Left lung (tissue), 4 donors: ENCODE measurements at regions not wholly inside any gene's neighbourhood (a gene's known extent, or its start where the extent isn't known, plus 50 kb on each side); places are given as distances from the start of the nearest gene placed in this dataset.

ENCODE experiments used
- ATAC-seq: fragments of 200-7000 bp; cut with Tn5 transposase; one replicate; pipeline ENCODE4 v1.9.1; 2020; ENCODE audit warnings: moderate library complexity
- DNase-seq, 4 donors: peaks; one replicate each; pipeline ENCODE4 v3.0.0-alpha.2; 2013 to 2020
- H3K27ac ChIP-seq, 2 donors: fragments of 200-600 bp; sonication (generic) in 1 of 2; one replicate each; pipeline versions ENCODE4 v1.5.0 to v1.8.0; 2020 to 2021
- H3K27me3 ChIP-seq, 2 donors: fragments of 200-600 bp; sonication (generic) in 1 of 2; one replicate each; pipeline versions ENCODE4 v1.5.0 to v1.8.0; 2020 to 2021
- H3K36me3 ChIP-seq, 2 donors: fragments of 200-600 bp; sonication (generic) in 1 of 2; one replicate each; pipeline versions ENCODE4 v1.5.0 to v1.8.0; 2020 to 2021
- H3K4me1 ChIP-seq, 2 donors: fragments of 200-600 bp; one replicate each; pipeline ENCODE4 v1.8.0; 2021
- H3K4me3 ChIP-seq, 2 donors: fragments of 200-600 bp; sonication (generic) in 1 of 2; one replicate each; pipeline versions ENCODE4 v1.5.0 to v1.8.0; 2020 to 2021; ENCODE audit warnings: mild to moderate bottlenecking in 1 of 2
- H3K9me3 ChIP-seq, 2 donors: fragments of 200-600 bp; sonication (generic) in 1 of 2; one replicate each; pipeline versions ENCODE4 v1.5.0 to v1.8.0; 2020 to 2021
- CTCF ChIP-seq, 2 donors: fragments of 200-600 bp; sonication (generic) in 1 of 2; IDR thresholded peaks; one replicate each; pipeline versions ENCODE4 v1.5.0 to v1.8.0; 2021; ENCODE audit warnings: antibody characterized with exemption in 2 of 2
- intact Hi-C, 2 donors: fragments of 100-400 bp; cut with DNase I; formaldehyde crosslinking; loops; one replicate each; pipeline versions ENCODE4 v1.11.2 to v1.14.2; 2022
- donor health status: DM: no; HTN: yes; CAD: no.
- donor health status: DM: no; HTN: no; CAD: no.

GRCh38 chr6:110558575-110558974, 82.2 kb upstream of the SLC22A16 start:
- DNase-seq, result no peak
- peaks cover 0 to 3% of the 10 kb centered on the region in 2 donors for H3K9me3 ChIP-seq
- TF ChIP-seq CTCF (IDR thresholded peaks at IDR 0.05), result no peak
- no peaks in the 10 kb centered on the region for H3K4me1 ChIP-seq
- no peaks in the 10 kb centered on the region for H3K36me3 ChIP-seq
- intact Hi-C loops, result no loop called here
- H3K27ac ChIP-seq, result no peak overlapping the region
- H3K4me3 ChIP-seq, result no peak overlapping the region
- ATAC-seq, result no peak
- H3K27me3 ChIP-seq, result no peaks in the 10 kb centered on the region

- TF ChIP-seq CTCF (IDR thresholded peaks at IDR 0.05), result no peak
- H3K27me3 ChIP-seq, result no peaks in the 10 kb centered on the region
- H3K4me3 ChIP-seq, result no peak overlapping the region
- H3K36me3 ChIP-seq, result no peaks in the 10 kb centered on the region
- ATAC-seq (no peak), DNase-seq (no peak)
- no peaks in the 10 kb centered on the region for H3K9me3 ChIP-seq
- H3K27ac ChIP-seq, result no peak overlapping the region
- H3K4me1 ChIP-seq, result no peaks in the 10 kb centered on the region
- intact Hi-C loops, result no loop called here
Observed at GRCh38 chr6:110557199-110557598, 80.8 kb upstream of the SLC22A16 start.

GRCh38 chr6:110556317-110557110, 80.1 kb upstream of the SLC22A16 start:
- Histone ChIP-seq H3K36me3 (no peaks in the 10 kb centered on the region), H3K27me3 (no peaks in the 10 kb centered on the region), H3K27ac (no peak overlapping the region), H3K9me3 (no peaks in the 10 kb centered on the region), H3K4me1 (no peaks in the 10 kb centered on the region), H3K4me3 (no peak overlapping the region)
- no peak for TF ChIP-seq CTCF (IDR thresholded peaks at IDR 0.05)
- DNase-seq (no peak), ATAC-seq (no peak)
- intact Hi-C loops, result no loop called here

- intact Hi-C loops, result no loop called here
- no peak for ATAC-seq
Observed at GRCh38 chr6:110554966-110555460, 78.6 kb upstream of the SLC22A16 start.

More at GRCh38 chr6:110554966-110555460, 78.6 kb upstream of the SLC22A16 start:
- H3K36me3 ChIP-seq, result no peaks in the 10 kb centered on the region
- no peaks in the 10 kb centered on the region for H3K9me3 ChIP-seq
- DNase-seq, result no peak
- H3K27me3 ChIP-seq, result no peaks in the 10 kb centered on the region
- H3K4me3 ChIP-seq, result no peak overlapping the region
- no peak for TF ChIP-seq CTCF (IDR thresholded peaks at IDR 0.05)
- no peaks in the 10 kb centered on the region for H3K4me1 ChIP-seq
- no peak overlapping the region for H3K27ac ChIP-seq
